GM19372 (cell line): ENCODE measurements at regions not wholly inside any gene's neighbourhood (a gene's known extent, or its start where the extent isn't known, plus 50 kb on each side); places are given as distances from the start of the nearest gene placed in this dataset.

Experiments used
- ATAC-seq: cut with Tn5 transposase; IDR thresholded peaks from one replicate; pipeline ENCODE4 v1.9.1; 2021; ENCODE audit warnings: mild to moderate bottlenecking, low read depth, moderate library complexity; ENCODE audit not compliant: unreplicated experiment

DNA sequence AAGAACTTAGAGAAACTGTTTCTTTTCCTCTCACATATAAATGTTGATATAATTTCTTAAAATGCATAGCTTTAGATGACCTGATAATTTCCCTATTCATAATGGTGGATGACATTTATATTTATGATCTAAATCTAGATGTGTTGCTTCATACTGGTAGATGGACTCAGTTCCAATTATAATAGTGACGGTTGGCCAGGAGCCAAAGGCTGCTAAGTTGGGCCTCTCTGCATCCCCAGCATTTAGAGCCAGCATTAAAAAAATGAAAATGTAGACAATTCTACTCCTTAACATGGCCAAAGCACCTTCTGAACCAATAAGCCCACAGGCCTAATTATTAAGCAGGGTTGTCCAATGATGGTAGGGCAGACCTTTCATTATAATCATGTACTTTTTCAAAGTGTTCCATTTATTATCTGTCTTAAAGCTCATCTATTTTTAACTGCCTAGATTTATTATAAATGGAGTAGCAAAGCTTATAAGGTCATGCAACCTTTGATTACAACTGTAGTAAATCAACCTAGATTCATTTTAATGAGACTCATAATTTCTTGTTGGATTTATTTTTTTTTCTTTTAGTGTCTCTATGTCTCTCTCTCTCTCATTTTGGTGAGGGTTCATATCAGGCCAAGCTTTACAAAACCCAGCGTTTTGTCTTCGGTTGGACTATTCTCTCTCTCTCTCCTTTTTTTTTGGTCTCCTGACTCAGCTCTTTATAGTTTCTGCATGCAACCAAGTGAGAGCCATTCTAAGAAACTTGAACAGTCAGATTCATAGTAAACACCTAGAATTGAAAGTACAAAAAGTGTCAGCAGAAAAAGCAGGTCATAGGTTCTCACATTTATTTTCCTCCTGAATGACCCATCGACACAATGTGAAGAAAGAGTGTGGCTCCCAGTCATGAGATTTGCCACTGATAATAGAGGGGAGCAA lies 2016.1 kb upstream of the PIK3C3 start:
- no peak for ATAC-seq

DNA sequence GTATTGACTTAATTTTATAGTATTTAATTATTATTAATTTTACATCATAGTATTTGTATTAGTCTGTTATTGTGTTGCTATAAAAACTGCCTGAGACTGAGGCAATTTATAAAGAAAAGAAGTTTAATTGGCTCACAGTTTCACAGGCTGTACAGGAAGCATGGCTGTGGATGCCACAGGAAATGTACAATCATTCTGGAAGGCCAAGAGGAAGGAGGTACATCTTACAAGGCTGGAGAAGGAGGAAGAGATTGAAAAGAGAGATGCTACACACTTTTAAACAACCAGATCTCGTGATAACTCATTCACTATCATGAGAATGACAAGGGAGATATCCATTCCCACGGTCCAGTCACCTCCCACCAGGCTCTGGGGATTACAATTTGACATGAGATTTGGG lies 2019.4 kb upstream of the PIK3C3 start:
- ATAC-seq: no peak

GRCh38 chr18:39918847-39919246 lies 2036.2 kb upstream of the PIK3C3 start:
- no peak for ATAC-seq

- no peak for ATAC-seq
Measured at GRCh38 chr18:39913672-39914366, 2041.2 kb upstream of the PIK3C3 start.

DNA sequence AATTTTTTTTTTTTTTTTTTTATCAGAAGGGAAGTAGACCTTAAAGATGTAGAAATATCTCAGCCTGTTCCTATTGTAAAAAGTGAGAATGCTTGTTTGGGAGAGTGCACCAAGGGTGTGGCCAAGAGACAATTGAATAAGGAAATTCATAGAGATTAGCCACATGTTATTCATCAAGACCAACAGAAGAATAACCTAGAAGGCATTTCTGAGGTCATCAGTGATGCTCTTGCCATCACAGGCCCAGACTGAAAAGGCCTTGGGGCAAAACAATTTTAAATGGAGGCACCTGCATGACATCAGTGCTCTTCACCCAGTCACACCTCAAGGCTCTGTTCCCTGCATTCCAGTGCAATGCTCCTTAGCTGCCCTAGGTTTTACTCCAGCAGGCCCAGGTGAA lies 2043.3 kb upstream of the PIK3C3 start:
- ATAC-seq: no peak

DNA sequence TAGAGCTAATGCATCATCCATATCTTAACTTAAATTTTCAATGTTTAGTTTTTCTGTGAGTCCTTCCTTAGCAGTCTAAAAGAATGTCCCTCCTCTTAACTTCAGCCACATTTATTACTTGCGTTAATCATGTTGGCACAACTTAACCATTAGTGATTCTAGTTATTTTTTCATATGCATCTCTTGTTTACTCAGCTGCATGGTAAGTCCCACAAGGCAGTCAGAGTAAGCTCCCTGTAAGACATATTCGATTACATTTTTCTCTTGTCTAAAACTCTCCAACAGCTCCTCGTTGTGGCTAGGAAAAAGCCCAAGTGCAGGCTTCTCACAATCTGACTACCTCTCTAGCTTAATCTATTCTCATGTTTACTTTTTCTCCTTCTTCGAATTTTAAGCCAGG lies 2045.3 kb upstream of the PIK3C3 start:
- no peak for ATAC-seq

- no peak for ATAC-seq
Measured at GRCh38 chr18:39886136-39886535, 2068.9 kb upstream of the PIK3C3 start.

DNA sequence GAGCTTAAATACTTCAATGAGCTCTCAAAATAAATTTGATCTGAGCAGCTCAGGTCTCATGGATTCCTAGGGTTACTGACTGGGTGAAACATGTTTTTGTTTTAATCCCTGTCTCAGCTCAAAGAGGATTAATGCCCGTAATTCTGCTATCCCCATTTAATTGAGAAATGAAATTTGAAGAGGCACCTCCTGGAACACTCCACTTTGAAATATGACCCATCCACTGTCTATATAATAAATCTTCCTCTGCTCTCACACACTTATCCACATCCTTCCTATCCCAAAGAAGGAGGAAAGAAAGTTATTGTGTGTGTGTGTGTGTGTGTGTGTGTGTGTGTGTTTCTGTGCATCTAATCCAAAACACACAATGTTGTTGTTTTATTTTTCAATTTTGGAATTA lies 2082.4 kb upstream of the PIK3C3 start:
- ATAC-seq: no peak

GRCh38 chr18:39871961-39872360 lies 2083.1 kb upstream of the PIK3C3 start:
- ATAC-seq: no peak

GRCh38 chr18:39870591-39870990 lies 2084.4 kb upstream of the PIK3C3 start:
- no peak for ATAC-seq

GRCh38 chr18:39863916-39864315 lies 2091.1 kb upstream of the PIK3C3 start:
- no peak for ATAC-seq

DNA sequence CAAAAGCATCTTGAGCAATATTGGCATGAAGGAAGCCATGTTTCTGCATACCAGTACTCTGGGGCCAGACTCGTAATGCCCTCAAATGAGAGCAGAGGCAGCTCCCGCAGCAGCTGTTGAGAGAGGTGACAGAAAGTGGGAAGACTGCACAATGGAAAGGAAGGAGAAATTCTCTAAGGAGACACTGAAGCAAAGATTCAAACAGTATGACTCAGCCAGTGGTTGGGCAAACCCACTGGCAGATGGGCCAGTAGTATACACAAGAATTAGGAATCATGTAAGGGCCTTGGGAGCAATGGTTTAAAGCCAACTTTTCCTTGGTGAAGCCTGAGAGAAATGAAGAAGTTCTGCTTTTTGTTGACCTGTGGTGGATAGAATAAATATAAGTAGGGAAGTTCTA lies 2092.7 kb upstream of the PIK3C3 start:
- ATAC-seq: no peak

DNA sequence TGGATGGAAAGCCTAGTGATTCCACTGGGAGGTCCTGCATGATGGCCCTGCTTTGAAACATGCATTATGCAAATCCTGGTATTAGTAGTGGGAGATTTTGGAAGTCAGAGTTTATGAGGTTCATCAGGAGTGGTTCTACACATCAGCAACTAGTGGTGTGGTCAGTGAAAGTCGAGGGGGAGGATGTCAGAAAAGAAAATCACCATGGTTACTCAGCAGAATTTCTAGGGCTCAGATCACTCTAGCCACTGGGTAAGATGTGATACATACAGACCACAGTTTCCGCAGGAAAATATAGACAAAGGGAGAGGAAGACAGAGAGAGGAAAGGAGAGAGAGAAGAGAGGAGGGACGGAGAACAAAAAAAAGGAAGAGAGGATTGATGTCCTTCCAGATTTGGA lies 2100.7 kb upstream of the PIK3C3 start:
- no peak for ATAC-seq

DNA sequence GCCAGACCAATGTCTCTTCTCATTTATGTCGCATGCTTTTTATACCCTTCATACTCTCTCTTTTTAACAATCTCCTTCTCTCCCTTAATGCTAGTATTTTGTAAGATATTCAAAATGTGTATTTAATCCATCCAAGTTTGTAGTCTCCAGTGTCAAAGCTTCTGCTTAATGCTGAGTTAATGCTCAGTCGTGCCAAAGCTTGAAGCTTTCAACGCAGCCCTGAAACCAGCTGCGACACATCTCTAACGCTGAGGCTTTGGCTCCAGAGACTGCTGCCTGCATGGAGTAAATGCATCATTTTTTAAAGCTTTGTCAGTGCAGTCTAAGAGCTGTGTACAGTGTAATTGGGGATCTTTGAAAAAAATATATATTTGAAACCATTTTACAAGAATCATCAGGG lies 2108.8 kb upstream of the PIK3C3 start:
- ATAC-seq: no peak

GRCh38 chr18:39845631-39846030 lies 2109.4 kb upstream of the PIK3C3 start:
- no peak for ATAC-seq

- no peak for ATAC-seq
Measured at GRCh38 chr18:39845106-39845505, 2109.9 kb upstream of the PIK3C3 start.

GRCh38 chr18:39843546-39843945 lies 2111.5 kb upstream of the PIK3C3 start:
- no peak for ATAC-seq

- no peak for ATAC-seq
Measured at GRCh38 chr18:39842366-39842914, 2112.6 kb upstream of the PIK3C3 start.

DNA sequence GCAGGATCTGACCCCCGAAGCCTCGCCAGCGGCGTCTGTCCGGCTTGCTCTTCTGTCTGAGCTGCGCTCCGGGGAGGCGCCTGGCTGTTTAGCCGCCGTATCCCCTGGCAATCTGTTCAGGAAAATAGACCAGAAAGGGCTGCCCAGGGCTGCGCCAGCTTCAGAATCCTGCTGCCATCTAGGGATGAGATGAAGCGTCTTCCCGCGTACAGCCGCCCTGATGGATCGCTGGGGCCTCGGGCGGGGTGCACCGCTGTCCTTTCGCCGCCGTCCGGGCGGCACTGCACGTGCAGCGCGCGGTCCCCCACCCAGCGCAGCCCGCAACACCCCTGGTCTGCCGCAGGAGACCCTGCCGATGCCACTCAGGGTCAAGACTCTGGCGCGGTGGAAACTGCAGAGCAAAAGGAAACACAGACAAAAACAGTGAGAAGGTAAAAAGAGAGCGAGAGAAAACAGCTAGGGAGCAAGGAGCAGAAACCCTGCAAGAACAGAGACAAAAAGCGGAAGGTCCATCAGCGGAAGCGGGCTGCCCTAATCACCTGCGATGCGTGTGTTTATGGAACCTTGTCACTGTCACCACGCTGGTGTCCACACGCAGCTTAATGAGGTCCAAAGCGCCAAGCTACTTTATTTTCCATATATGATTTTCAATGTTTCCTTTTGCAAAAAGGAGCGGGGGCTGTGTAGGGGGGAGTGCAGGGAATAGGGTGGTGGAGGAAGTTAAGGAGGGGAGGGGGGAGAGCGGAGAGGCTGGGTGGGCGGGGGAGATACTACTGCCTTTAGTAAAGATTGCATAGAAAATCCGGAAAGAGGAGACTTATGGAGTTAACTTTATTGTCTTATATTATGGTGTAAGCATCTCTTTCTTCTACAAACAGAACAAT lies 2113.3 kb upstream of the PIK3C3 start:
- no peak for ATAC-seq

DNA sequence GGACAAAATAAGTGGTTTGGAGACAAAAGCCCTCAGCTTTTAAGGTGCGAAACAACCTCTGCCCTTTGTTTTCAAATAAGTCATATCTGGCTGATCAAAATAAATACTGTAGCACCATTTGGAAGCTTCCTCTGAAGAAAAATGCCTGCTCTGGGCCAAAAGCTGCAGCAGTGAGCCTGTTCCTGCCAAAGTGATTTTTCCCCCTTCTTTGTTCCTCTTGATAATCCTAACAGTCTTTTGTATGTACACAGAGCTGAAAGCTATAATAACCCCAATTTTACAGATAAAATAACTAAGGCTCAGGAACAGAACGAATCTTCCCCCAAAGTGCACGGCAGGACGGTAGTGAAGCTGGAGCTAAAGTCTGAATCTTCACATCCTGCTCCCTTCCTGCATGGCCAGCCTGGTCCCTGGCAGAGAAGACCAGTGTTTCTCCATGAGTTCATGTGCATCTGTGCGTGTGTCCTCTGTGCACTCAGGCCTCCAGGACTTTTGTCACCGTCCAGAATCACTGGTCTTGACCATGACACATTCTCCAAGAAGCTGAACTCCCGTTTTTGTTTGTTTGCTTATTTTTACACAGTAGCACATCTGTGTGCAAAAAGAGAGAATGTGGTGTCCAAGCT lies 2114.1 kb upstream of the PIK3C3 start:
- ATAC-seq: no peak
